ENCODE measurements at regions not wholly inside any gene's neighbourhood (a gene's known extent, or its start where the extent isn't known, plus 50 kb on each side); places are given as distances from the start of the nearest gene placed in this dataset.
"Not testable (repeated sequence)": the region's sequence is repeated elsewhere in the genome, so short reads cannot be mapped to it uniquely, and the experiment has no call there.

GRCh38 chr7:63874242-63874641, 124.4 kb upstream of the ZNF722 start:
- TF ChIP-seq, protein P1, sequence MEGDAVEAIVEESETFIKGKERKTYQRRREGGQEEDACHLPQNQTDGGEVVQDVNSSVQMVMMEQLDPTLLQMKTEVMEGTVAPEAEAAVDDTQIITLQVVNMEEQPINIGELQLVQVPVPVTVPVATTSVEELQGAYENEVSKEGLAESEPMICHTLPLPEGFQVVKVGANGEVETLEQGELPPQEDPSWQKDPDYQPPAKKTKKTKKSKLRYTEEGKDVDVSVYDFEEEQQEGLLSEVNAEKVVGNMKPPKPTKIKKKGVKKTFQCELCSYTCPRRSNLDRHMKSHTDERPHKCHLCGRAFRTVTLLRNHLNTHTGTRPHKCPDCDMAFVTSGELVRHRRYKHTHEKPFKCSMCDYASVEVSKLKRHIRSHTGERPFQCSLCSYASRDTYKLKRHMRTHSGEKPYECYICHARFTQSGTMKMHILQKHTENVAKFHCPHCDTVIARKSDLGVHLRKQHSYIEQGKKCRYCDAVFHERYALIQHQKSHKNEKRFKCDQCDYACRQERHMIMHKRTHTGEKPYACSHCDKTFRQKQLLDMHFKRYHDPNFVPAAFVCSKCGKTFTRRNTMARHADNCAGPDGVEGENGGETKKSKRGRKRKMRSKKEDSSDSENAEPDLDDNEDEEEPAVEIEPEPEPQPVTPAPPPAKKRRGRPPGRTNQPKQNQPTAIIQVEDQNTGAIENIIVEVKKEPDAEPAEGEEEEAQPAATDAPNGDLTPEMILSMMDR (IDR thresholded peaks at IDR 0.05 in 2 of 3, conservative IDR thresholded peaks at IDR 0.05 in 1 of 3; ENCODE audit: control insufficient read depth in 2 of 3, extremely low read depth in 1 of 3, insufficient read depth in 1 of 3, low read depth in 3 of 3, low read length in 3 of 3) = not testable (repeated sequence)
- not testable (repeated sequence) for TF ChIP-seq MAX (IDR thresholded peaks at IDR 0.05; ENCODE audit: low read depth, low read length); POLR2AphosphoS5 (IDR thresholded peaks at IDR 0.05; ENCODE audit: low read length); PKNOX1 (IDR thresholded peaks at IDR 0.05); TAF1 (IDR thresholded peaks at IDR 0.05; ENCODE audit: borderline replicate concordance, low read depth, low read length); EZH2 (IDR thresholded peaks at IDR 0.05; ENCODE audit: borderline replicate concordance, control insufficient read depth, low read depth, low read length); RAD21 (IDR thresholded peaks at IDR 0.05; ENCODE audit: insufficient read depth, low read depth, low read length)
- TF ChIP-seq, protein P2, sequence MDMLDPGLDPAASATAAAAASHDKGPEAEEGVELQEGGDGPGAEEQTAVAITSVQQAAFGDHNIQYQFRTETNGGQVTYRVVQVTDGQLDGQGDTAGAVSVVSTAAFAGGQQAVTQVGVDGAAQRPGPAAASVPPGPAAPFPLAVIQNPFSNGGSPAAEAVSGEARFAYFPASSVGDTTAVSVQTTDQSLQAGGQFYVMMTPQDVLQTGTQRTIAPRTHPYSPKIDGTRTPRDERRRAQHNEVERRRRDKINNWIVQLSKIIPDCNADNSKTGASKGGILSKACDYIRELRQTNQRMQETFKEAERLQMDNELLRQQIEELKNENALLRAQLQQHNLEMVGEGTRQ (IDR thresholded peaks at IDR 0.05; ENCODE audit: borderline replicate concordance, low read depth, low read length) = not testable (repeated sequence)

Measured in GM12878 (cell line).